HG02884 (cell line): ENCODE measurements at regions not wholly inside any gene's neighbourhood (a gene's known extent, or its start where the extent isn't known, plus 50 kb on each side); places are given as distances from the start of the nearest gene placed in this dataset.
A peak's percentile ranks its signal among the peaks of the same experiment; 100 is the strongest.
"Not testable (repeated sequence)": the region's sequence is repeated elsewhere in the genome, so short reads cannot be mapped to it uniquely, and the experiment has no call there.

Experiments used
- ATAC-seq: cut with Tn5 transposase; IDR thresholded peaks from one replicate; pipeline ENCODE4 v1.9.1; 2021; ENCODE audit warnings: mild to moderate bottlenecking, moderate library complexity; ENCODE audit not compliant: unreplicated experiment

DNA sequence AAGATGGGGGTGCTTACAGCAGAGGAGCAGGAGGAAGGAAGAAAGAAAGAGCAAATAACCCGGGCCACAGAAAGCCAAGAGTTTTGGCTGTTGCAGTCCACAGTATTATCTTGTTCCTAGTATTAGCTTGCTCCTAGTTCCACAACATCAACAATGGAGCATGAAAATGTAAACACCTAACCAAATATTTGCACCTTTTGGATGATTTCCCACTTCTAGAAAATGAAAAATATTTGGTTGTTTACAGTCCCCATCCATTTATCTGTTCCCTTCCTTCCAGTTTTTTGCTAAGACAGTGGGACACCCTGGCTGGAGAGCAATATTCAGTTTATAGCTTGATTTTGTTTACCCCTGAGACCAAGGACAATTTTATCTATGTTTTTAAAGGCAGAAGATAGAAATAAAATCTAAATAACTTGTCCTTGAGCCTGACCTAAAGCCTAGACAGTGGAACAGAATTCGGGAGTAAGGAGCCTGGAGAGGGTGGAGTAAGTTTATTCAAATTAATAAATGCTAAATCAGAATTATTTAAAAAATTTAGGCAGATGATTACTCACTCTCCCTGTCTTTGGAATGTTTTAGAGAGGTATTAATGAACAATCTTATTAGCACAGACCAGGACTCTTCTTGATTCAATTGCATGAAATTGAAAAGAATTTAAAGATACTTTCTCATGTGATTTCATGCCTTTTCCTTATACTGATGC, 51.6 kb downstream of the RESF1 start:
- no peak for ATAC-seq

DNA sequence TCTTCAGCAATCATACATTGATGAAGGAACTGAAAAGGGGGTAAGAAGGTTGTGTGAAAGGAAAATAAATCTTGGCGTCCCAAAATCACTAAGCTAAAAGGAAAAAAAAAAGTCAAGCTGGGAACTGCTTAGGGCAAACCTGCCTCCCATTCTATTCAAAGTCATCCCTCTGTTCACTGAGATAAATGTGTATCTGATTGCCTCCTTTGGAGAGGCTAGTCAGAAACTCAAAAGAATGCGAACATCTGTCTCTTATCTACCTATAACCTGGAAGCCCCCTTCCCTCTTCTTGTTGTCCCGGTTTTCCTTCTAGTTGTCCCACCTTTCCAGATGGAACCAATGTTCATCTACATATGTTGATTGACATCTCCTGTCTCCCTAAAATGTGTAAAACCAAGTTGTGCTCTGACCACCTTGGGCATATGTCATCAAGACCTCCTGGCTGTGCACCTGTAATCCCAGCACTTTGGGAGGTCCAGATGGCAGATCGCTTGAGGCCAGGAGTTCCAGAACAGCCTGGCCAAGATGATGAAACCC, 53.1 kb downstream of the RESF1 start:
- ATAC-seq = no peak

DNA sequence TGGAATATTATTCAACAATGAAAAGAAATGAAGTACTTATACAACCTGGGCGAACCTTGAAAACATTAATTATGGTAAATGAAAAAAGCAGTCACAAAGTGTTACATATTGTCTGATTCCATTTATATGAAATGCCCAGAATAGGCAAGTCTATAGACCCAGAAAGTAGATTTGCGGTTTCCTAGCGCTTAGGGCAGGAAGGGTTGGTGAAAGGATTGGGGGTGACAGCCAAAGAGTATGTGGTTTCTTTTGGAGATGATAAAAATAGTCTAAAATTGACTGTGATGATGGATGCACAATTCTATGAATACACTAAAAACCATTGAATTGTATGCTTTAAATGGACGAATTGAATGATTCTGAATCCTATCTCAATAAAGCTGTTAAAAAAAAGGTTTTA, 55.8 kb downstream of the RESF1 start:
- ATAC-seq = no peak

DNA sequence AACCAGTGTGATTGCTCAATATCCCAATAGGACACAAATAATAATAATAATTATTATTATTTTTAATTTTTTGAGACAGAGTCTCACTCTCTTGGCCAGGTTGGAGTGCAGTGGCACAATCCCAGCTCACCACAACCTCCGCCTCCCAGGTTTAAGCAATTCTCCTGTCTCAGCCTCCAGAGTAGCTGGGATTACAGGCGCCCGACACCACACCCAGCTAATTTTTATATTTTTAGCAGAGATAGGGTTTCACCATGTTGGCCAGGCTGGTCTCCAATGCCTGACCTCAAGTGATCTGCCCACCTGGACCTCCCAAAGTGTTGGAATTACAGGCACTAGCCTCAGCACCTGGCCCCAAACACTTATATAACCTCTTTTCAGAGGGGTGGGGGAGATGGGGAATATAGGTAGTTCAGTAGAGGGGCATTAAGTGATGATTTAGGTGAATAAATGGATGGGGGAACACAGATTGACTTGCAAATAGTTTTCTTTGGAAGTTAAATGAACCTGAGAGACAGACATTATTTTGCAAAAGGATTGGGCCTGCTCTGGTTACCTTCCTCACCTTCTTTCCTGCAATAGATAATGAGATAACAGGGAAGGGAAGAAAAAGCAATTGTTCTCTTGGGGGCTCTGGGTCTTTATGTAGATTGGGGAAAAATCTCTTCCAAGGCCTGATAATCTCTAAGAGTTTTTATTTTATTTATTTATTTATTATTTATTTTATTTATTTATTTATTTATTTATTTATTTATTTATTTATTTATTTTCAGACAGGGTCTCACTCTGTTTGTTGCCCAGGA, 57.7 kb downstream of the RESF1 start:
- ATAC-seq = no peak

DNA sequence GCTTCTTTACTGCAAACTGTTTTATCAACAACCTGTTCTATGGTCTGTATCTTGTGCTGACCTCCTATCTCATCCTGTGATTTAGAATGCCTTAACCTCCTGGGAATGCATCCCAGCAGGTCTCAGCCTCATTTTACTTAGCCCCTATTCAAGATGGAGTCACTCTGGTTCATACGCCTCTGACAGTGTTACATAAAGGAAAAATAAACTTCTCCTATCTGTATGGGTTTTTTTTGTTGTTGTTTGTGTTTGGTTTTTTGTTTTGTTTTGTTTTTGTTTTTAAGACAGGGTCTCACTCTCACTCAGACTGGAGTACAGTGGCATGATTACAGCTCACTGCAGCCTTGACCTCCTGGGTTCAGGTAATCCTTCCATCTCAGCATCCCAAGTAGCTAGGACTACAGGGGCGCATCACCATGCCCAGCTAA, 62.1 kb downstream of the RESF1 start:
- ATAC-seq = no peak

DNA sequence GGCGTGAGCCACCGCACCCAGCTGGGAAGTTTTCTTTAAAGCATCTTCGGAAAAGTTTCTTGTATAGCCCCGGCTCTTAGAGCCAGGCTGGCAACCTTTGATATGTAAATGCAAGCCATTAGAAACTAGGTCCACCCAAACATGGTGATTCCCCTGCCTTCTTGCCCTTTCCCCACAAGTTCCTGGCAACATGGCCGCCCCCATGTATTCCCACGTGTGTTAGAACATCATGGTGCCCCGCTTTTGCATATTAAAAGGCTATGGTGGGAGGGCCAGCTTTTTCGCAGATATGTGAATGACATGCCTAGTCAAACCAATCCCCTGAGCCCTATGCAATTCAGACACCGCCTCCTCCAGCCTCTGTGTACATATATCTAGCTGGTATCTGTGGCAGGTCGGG, 63.2 kb downstream of the RESF1 start:
- not testable (repeated sequence) for ATAC-seq

DNA sequence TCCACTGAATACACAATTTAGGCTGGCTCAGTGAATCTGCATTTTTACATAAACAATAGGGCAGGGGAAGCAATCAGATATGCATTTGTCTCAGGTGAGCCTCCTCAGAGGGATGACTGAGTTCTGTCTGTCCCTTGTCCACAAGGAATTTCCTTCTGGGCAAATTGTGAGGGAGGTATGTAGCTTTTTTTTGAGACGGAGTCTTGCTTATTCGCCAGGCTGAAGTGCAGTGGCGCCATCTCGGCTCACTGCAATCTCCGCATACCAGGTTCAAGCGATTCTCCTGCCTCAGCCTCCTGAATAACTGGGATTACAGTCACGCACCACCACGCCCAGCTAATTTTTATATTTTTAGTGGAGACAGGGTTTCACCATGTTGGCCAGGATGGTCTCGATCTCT, 64.6 kb downstream of the RESF1 start:
- ATAC-seq = not testable (repeated sequence)

DNA sequence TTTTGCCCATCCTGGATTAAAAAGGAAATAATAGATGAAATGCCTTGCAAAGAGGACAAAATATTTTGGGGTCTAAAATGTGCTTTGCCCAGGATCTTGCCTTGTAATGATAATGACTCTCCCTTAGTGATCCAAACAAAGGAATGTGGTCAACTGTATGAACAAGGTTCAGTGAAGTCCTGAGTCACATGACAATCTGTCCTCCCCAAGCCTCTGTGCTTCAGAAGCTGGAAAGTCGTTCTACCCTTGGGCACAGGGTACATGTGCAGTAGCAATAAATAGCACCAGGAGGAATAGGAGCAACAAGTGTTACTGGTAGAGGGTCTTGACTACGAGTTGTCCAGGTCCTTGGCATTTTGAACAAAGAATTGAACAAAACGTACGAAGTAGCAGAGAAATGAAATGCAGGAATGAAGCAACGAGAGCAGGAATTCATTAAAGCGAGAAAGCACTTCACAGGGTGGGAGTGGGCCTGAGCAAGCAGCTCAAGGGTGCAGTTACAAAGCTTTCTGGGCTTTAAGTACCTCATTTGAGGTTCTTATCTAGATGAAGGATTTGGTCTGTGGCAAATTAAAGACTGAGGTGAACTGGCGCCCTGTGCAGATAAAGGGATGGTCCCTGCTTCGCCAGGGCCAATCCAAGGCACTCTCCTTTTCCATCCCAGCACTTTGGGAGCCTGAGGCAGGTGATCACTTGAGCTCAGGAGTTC, 65.8 kb downstream of the RESF1 start:
- ATAC-seq = no peak

DNA sequence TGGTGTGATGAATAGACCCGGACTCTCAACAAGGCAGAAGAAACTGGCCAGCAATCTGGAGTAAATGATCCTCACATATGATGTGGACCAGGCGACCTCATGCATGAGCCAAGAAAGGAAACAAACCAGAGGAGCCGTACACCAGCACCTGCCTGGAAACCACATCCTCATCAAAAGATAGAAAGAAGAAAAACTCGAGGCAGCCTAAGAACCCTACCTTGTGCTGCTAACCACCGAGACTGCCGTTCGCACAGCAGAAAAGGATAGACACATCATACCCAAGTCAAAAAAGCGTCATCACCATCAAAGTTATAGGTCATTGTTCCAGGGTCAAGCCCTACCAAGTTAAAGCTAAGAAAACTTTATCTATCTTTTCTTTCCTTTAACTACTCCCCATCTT, 66.7 kb downstream of the RESF1 start:
- ATAC-seq = peak; percentile 59

DNA sequence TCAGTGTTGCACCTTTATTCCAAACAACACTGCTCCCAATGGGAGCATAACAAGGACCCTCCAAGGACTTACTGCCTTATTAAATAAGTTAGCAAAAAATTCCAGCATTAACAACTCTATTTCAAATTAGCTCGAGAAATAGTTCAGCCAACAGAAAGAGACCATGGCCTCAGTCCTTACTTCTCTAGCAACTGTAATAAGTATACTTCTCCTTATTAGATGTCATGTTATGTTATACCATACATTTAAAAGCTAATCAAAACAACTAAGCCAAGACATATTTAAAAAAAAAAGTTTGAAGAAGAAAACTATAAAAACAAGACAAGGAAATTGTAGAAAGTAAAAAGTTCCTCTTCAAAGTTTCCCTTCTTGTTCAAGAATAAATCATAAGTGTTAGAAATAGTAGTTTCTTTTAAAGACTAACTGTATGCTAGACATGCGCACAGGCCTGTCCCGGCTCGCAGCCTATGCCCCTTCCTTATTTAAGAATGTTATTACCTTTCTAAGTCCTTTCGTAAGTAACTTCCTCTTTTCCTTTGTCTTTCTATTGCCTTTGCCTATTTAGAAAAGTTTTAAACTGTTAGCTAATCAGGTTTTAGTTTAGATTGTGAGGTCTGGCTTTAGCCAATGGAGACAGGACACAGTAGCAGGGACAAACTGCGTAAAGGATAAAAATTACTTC, 68.6 kb downstream of the RESF1 start:
- ATAC-seq = no peak

DNA sequence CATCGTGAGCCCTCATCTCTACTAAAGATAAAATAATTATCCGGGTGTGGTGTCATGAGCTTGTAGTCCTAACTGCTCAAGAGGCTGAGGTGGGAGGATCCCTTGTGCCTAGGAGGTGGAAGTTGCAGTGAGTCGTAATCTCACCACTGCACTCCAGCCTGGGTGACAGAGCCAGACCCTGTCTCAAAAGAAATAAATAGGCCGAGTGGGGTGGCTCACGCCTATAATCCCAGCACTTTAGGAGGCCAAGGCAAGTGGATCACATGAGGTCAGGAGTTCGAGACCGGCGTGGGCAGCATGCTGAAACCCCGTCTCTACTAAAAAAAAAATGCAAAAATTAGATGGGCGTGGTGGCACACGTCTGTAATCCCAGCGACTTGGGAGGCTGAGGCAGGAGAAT, 70.9 kb downstream of the RESF1 start:
- no peak for ATAC-seq

DNA sequence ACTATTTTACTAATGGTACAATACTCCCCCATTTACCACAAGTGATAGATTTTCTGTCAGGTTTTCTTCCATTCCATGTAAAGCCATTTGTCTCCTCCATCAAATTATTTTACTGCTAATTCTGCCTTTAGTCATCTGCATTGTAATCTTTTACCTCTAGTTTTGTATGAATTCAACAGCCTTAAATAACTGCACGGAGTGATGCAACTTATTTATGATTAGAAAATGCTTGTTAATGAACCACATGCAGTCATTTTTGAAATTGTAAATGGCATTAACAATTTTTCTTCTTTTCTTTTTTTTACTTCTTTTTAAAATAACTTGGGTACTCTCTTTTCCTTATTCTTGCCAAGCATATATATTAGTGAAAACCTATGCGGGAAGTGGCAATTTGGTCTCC, 71.5 kb downstream of the RESF1 start:
- no peak for ATAC-seq

DNA sequence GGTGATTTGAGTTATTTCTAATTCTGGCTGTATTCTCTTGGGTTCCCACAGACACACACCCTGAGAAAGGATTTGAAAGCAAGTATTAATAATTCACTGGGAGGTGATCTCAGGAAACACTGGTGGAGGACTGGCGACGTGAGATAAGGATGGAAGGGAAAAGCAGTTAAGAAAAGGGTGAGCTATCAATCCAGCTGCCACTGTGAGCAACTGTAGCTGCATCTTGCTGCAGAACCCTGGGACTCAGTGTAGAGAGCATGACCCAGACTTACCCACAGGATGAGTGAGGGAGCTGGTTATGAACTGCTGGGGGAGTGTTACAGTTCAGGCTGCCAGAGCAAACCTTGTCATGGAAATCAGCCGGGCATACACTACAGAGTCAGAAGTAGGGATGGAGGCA, 71.9 kb downstream of the RESF1 start:
- no peak for ATAC-seq

DNA sequence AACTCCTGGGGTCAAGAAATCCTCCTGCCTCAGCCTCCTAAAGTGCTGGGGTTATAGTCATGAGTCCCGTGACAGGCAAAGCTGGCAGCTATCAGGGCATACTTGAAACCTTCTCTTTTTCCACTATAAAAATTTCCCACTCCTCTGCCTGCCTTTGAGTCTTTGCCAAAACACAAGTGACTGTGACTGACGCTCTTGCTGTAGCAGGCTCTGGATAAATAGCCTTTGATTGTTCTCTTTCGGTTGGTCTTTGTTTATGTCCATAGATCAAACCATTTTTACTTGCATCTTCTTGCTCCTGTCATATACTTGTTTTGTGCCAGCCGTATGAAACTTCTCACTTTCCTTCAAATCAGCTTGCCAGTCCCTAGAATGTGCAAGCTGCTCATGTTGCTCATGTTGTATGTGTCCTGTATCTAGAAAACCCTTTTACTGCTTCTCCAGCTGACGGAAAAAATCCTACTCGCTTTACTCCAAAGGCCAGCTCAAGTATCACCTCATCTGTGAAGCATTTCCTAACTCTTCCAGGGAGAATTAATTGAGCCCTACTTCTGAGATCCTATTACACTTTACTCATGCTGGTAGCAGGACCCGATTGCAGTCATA, 73.1 kb downstream of the RESF1 start:
- ATAC-seq = no peak

DNA sequence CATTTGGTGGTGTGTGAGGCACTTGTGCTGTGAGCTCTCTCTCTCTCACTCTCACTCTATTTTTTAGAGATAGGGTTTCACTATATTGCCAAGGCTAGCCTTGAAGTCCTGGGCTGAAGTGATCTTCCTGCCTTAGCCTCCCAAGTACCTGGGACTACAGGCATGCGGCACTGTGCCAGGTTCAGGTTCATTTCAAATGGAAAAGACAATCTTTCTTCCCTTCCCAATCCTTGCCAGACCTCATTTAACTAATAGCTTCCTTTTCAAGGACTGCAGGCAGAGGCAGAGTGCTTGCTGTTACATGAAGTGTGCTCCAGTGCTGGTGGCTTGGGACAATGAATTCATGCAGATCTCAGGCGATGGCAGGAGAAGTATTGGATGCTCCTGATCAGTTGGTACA, 73.2 kb upstream of the BICD1 start:
- ATAC-seq = no peak

DNA sequence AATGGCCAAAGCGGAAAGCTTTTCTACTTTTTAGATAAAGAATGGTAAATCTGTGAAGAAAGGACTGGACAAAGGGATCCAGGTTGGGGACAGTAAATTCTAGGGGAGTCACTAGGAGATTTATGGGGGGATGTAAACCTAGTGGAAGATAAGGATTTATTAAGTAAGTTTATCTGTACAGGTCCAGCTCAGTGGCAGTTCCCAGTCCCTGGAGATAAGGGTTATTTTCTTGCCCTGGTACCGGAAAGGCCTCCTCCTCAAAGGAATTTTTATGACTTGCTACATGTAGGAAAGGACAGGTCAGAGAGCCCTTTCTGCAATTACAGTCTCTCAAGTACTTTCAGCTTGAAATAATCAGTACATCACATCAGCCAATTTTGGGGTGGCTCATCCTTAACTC, 72.6 kb upstream of the BICD1 start:
- no peak for ATAC-seq

DNA sequence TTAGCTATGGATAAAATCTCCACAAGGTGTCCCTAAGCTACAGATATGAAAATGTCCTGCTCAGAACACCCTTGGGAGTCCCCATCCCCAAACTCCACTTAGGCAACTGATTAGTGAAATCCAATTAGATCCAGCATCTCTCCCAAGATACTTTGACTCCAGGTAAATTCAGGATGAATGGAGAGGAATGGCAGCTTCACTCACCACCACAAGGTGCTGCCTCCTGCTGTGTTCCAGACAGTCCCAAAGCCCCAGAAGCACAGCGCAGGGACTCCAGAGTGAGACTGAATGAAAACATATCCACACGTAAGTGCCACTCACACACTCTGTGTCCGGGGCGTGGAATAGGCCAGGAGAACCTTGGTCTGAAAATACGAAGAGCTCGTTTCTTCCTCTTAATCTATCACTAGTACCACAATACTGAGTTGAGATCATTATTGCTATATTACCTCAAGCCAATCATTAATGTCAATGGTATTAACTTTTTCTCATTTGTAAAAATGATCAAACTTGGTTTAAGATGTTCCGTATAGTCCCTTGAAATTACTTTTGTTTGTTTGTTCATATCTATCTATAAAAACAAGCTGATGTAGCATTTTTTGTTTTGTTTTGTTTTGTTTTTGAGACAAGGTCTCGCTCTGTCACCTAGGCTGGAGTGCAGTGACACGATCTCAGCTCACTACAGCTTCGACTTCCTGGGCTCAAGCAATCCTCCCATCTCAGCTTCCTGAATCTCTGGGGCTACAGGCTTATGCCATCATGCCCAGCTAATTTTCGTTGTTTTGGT, 70.0 kb upstream of the BICD1 start:
- no peak for ATAC-seq

DNA sequence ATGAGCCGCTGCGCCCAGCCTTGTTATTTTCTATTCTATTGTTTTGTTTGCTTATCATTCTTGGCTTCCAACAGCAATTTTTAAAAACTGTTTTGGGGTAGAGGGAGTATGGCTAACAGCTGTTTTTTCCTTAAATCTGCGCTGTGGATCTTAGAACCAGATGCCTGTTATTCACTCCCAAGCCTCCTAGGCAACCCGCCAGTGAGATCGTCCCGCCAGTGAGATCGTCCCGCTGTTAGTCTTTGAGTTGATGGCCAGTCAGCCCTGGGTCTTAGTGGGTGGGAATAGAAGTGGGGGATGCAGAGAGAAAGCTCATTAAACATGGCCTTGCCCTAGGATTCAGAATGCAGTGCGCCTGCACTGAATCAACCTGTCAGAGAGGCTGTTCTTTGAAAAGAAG, 67.3 kb upstream of the BICD1 start:
- ATAC-seq = no peak

DNA sequence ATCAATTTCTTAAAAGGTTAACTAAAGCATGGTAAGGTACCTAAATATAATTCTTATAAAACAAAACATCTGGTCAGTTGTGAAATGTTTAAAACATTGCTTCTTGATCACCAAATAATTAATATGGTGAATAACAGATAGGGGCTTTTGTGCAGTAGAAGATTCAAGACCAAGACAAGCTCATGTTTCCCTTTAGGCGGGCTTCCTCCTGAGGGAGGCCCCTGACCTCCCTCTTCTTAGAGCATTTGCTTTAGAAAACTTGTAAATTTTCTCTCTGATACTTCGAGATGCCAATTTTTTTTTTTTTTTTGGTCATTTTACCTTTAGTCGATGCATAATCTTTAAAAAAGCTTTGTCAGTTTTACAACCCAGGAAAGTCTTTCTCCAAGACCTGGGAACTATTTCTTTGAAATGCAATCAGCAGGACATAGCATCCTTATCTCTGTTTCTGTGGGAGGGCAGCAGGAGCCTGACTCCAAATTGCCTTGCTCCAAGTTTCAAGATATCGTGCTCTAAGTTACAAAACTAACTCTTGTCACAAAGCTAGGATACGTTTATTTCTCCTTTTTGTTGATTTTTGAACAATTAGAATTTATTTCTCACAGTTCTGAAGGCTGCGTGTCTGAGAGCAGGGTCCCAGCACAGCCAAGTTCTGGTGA, 66.6 kb upstream of the BICD1 start:
- ATAC-seq = no peak
